HG02973 (cell line): ENCODE measurements at regions not wholly inside any gene's neighbourhood (a gene's known extent, or its start where the extent isn't known, plus 50 kb on each side); places are given as distances from the start of the nearest gene placed in this dataset.

Experiments
- ATAC-seq: cut with Tn5 transposase; IDR thresholded peaks from one replicate; pipeline ENCODE4 v1.9.1; 2021; ENCODE audit warnings: moderate library complexity; ENCODE audit not compliant: unreplicated experiment

GRCh38 chr1:229190057-229190575, 80.8 kb upstream of the RAB4A start:
- no peak for ATAC-seq

DNA sequence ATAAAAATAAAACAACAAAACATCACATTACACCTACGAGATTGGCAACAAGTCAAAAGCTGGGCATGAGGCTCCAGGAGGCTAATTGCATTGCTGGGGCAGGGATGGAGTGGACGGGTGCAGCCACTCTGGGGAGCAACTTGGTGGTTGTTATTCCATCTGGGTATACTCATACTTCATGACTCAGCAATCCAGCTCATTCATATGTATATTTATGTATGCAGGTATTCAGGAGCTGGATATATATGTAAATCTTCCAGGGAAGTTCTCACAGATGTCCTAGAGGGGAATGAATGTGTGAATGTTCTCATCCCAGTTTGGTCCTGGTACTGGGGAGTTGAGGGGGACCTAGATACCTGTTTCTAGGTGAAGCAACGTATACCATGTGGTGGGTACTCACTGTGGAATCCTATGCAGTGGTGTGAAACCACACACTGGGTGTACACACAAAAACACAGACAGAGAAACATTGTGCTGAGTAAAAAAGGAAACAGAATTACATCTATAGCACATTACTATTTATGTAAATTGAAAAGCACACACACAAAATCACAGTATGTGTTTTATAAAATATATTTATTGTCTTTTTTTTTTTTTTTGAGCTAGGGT, 79.7 kb upstream of the RAB4A start:
- ATAC-seq = no peak

DNA sequence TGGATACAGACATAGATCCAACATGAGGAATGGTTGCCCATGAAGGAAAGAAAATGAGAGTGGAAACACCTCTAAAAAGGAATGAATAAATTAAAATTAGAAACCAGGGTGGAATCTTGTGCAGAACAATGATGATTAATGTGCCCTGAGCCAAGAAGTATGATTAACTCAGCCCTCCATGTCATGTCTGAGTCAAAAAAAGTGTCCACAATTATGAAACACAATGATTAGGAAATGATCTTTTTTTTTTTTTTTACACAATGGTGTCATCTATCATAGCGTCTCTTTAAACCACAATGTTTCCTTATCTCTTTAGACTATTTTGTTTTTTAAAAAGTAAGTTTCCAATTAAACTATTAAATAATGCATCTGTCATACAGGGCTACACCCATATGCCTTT, 78.9 kb upstream of the RAB4A start:
- no peak for ATAC-seq

DNA sequence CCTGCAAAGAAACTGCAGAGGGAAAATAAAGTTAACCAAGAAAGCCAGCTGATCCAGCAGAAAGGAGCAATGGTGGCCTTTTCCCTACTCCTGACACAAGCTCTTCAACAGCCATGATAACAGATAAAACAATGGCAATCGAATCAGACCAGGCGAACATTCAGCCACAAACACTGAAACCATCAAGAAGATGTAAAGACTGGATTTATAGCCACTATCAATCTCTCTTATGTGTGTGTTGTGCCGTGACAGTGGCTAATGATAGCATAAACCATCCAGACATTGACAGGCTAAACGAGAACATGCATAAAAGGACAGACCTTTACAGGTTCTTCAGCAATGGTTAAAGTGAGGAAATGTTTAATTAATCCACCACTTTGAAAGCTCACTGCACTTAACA, 78.1 kb upstream of the RAB4A start:
- no peak for ATAC-seq

DNA sequence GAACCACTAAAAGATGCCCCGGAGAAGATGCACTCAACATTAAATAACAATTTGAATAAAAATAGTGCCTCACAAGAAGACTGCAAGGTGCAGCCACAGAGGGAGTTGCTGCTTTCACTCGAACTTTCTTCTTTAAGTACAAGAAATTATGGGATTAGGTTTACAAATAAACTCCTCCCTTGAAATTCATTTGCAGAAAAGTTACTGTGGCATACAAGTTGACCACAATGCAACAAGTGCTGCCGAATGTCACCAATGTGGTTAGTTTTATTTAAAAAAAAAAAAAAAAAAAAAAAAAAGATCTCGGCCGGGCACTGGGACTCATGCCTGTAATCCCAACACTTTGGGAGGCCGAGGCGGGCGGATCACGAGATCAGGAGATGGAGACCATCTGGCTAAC, 76.8 kb upstream of the RAB4A start:
- ATAC-seq = no peak

DNA sequence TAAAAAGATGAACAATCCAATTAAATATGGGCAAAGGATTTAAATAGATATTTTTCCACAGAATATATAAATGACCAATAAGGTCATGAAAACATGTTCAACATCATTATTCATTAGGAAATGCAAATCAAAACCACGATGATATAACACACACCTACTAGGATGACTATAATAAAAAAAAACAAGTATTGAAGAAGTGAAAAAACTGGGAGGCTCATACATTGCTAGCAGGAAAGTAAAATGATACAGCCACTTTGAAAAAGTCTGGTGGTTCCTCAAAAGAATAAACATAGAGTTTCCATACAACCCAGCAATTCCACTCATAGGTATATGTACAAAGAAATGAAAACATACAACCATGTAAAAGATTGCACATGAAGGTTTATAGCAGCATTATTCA, 75.7 kb upstream of the RAB4A start:
- no peak for ATAC-seq

- ATAC-seq = no peak
These were observed 74.3 kb upstream of the RAB4A start for GRCh38 chr1:229196404-229197264.

GRCh38 chr1:229197265-229197585, 73.7 kb upstream of the RAB4A start:
- ATAC-seq = no peak

- ATAC-seq = peak; percentile 73
These were observed 71.4 kb upstream of the RAB4A start for GRCh38 chr1:229199261-229200243.

DNA sequence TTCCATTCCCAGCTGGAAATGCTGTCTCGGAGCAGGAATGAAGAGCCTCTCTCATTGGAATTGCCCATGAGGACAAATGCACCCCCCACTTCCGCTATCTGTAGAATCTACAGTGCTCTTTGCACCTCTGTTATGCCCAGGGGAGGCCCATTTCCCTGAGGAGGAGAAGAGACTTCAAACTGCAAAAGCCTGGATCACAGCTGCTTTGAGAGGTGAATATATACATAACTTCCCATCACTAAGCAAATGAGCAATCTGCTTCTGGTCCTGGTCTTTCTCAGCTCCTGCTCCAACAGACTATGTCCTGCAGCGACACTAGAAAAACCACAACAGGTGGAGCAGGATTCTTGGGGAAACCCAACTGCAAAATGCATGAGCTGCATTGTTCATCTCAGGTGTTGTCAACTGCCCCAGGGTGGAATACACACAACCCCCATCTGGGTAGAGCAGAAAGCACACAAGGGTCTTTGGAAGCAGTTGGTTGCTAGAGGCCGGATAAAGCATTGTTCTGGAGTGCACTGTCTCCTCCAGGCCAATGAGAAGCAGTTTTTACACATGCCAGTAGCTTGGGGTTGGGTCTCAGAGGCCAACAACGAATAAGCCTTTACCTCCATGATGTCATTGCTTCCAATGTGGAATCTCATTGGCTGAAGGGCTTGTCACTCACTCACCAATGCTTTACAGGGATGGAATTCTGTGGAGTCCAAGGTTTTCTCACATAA, 67.7 kb upstream of the RAB4A start:
- ATAC-seq = no peak

- no peak for ATAC-seq
These were observed 66.8 kb upstream of the RAB4A start for GRCh38 chr1:229203991-229204632.

- ATAC-seq = no peak
These were observed 65.8 kb upstream of the RAB4A start for GRCh38 chr1:229204921-229205777.

DNA sequence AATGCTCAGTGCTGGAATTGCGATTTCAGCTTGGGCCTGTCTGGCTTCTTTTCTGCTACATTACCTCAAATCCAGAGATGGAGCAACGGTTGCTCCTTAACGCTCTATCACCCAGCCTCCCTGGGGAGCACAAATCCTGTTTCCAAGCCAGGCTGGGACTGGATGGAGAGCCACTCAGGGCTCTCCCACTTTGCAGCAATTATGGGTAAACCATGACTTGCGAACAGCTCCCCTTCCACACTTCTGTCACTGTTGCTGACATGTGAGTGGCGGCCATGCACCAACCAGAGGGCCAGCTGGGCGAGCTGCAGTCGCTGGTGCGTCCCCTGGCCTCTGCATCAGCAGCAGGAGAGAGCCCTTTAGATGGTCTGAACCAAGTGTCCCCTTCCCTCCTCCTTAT, 65.1 kb upstream of the RAB4A start:
- no peak for ATAC-seq

GRCh38 chr1:229207916-229208315, 63.0 kb upstream of the RAB4A start:
- no peak for ATAC-seq

DNA sequence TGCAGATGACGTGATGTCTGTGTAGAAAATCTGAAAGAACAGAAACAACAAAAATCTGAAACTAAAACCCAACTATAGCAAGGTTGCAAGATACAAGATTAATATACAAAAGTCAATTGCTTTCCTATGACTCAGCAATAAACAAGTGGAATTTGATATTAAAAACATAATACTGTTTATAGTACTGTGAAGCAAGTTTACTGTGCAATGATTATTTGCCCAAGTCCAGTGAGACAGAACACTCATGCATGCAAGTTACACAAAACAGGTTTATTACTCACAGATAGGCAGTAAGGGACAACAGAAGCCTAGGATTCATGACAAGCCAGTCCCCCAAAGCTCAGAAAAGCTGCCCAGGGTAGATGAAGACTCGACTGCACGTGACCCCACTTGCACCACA, 62.4 kb upstream of the RAB4A start:
- no peak for ATAC-seq

DNA sequence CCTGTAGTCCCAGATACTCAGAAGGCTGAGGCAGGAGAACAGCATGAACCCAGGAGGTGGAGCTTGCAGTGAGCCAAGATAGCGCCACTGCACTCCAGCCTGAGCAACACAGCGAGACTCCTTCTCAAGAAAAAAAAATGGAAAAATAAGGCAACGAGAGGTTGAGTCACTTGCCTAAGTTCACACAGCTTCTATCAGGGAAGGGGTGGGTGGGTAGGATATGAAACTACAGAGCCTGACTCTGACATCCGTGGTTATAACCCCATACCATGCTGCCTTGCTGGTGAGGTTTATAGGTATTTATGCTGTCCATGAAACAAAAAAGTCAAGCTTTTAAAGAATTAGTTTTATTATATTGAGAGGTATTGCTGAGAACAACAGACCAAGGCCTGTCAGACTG, 61.5 kb upstream of the RAB4A start:
- no peak for ATAC-seq

- ATAC-seq = no peak
These were observed 61.1 kb upstream of the RAB4A start for GRCh38 chr1:229209816-229210215.

GRCh38 chr1:229210844-229211243, 60.1 kb upstream of the RAB4A start:
- ATAC-seq = no peak

DNA sequence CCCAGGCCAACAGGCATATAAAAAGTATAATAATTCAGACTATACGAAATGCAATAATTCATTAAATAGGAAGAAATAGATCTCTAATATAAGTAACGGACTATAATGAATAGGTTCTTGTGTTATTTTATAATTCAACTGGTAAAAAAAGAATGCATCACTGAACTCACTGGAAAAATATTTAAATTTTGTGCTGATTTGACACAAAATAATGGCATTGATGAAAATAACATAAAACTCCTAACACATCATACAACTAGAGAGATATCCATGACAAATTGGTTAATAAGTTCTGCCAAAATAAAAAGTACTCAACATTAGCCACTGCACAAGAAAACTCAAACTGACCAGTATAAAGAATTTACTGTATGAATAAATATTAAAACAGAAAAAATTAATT, 57.1 kb upstream of the RAB4A start:
- no peak for ATAC-seq
